DND-41 (cell line): ENCODE measurements at regions not wholly inside any gene's neighbourhood (a gene's known extent, or its start where the extent isn't known, plus 50 kb on each side); places are given as distances from the start of the nearest gene placed in this dataset.
"Not testable (repeated sequence)": the region's sequence is repeated elsewhere in the genome, so short reads cannot be mapped to it uniquely, and the experiment has no call there.

Source experiments
- ATAC-seq: fragments of 200-7000 bp; cut with Tn5 transposase; 3 replicates; pipeline ENCODE4 v1.9.1; 2021; ENCODE audit warnings: low read depth; ENCODE audit not compliant: insufficient read depth
- DNase-seq: peaks from one replicate; pipeline ENCODE4 v3.0.0-alpha.2; 2020
- H2AFZ ChIP-seq: 2 replicates; pipeline ENCODE4 v1.6.0; 2012; ENCODE audit warnings: low read depth, low read length
- H3K27ac ChIP-seq: 2 replicates; pipeline ENCODE4 v1.5.1; 2012; ENCODE audit warnings: low read length, inconsistent platforms
- H3K27me3 ChIP-seq: fragments of 200-600 bp; sonication (generic); 2 replicates; pipeline ENCODE4 v1.6.0; 2012; ENCODE audit warnings: low read length, mild to moderate bottlenecking, inconsistent platforms; ENCODE audit not compliant: insufficient read depth, poor library complexity
- H3K36me3 ChIP-seq: 2 replicates; pipeline ENCODE4 v1.5.1; 2012; ENCODE audit warnings: low read length, inconsistent platforms; ENCODE audit not compliant: insufficient read depth
- H3K4me1 ChIP-seq: 2 replicates; pipeline ENCODE4 v1.5.1; 2012; ENCODE audit warnings: mild to moderate bottlenecking, low read length; ENCODE audit not compliant: insufficient read depth
- H3K4me2 ChIP-seq: 2 replicates; pipeline ENCODE4 v1.6.0; 2012; ENCODE audit warnings: mild to moderate bottlenecking, moderate library complexity, low read length, inconsistent platforms; ENCODE audit not compliant: insufficient read depth
- H3K4me3 ChIP-seq, 2 experiments: fragments of 200-600 bp in 1 of 2; shearing (Covaris generic) in 1 of 2; 2 replicates each; pipeline ENCODE4 v1.5.1; 2012 to 2016; ENCODE audit warnings: inconsistent platforms in 2 of 2, low read length in 2 of 2, mild to moderate bottlenecking in 2 of 2, low read depth in 1 of 2, moderate library complexity in 1 of 2
- H3K79me2 ChIP-seq: 2 replicates; pipeline ENCODE4 v1.6.0; 2012; ENCODE audit warnings: low read length, inconsistent platforms; ENCODE audit not compliant: insufficient read depth
- H3K9ac ChIP-seq: 2 replicates; pipeline ENCODE4 v1.6.0; 2012; ENCODE audit warnings: low read depth, mild to moderate bottlenecking, inconsistent platforms, low read length, moderate library complexity
- H3K9me3 ChIP-seq: 2 replicates; pipeline ENCODE4 v1.5.1; 2012; ENCODE audit warnings: low read length, moderate library complexity, mild to moderate bottlenecking, inconsistent platforms; ENCODE audit not compliant: insufficient read depth, severe bottlenecking
- H4K20me1 ChIP-seq: 2 replicates; pipeline ENCODE4 v1.6.0; 2012; ENCODE audit warnings: low read length; ENCODE audit not compliant: insufficient read depth
- CTCF ChIP-seq: IDR thresholded peaks from 2 replicates; pipeline ENCODE4 v1.5.1; 2012; ENCODE audit warnings: borderline replicate concordance, low read length, moderate library complexity, mild to moderate bottlenecking; ENCODE audit not compliant: poor library complexity, severe bottlenecking; ENCODE audit errors: extremely low read depth
- EZH2 ChIP-seq: IDR thresholded peaks from 3 replicates; pipeline ENCODE4 v1.6.1; 2012; ENCODE audit warnings: borderline replicate concordance, low read depth, mild to moderate bottlenecking, moderate library complexity, low read length, inconsistent platforms; ENCODE audit not compliant: severe bottlenecking

DNA sequence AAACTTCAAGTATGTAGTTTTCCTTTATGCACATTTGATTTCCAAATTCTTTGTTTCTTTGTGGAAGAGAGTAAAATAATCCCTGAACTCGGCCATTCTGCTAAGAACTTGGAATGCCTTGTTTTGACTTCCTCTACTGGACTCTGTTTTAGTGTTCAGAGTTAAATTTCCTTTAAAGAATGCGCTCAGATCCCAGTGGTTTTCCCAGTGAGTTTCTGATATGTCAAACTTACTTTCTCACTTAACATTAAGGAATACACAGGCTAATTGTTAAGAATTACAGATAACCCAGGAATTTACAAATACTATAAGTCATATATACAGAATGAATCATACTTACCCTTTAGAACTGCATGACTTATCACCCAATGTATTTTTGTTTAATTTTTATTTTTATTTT is 1067.6 kb upstream of the CELF2 start:
- H3K36me3 ChIP-seq = no peaks in the 10 kb centered on the region
- no peaks in the 10 kb centered on the region for H3K79me2 ChIP-seq
- no peak overlapping the region for H2AFZ ChIP-seq
- no peak overlapping the region for H3K9ac ChIP-seq
- no peaks in the 10 kb centered on the region for H4K20me1 ChIP-seq
- no peaks in the 10 kb centered on the region for H3K9me3 ChIP-seq
- H3K4me1 ChIP-seq = no peaks in the 10 kb centered on the region
- H3K27me3 ChIP-seq = no peaks in the 10 kb centered on the region
- ATAC-seq (no peak), DNase-seq (no peak)
- no peak overlapping the region for H3K27ac ChIP-seq
- no peak overlapping the region for H3K4me2 ChIP-seq
- H3K4me3 ChIP-seq = no peak overlapping the region
- TF ChIP-seq CTCF (no peak), EZH2 (no peak)

- no peak for TF ChIP-seq EZH2
- TF ChIP-seq CTCF = no peak
- H3K27ac ChIP-seq = no peak overlapping the region
- no peaks in the 10 kb centered on the region for H3K9me3 ChIP-seq
- no peak overlapping the region for H3K9ac ChIP-seq
- H3K4me1 ChIP-seq = no peaks in the 10 kb centered on the region
- no peaks in the 10 kb centered on the region for H3K36me3 ChIP-seq
- no peaks in the 10 kb centered on the region for H4K20me1 ChIP-seq
- H2AFZ ChIP-seq = no peak overlapping the region
- H3K79me2 ChIP-seq = no peaks in the 10 kb centered on the region
- H3K4me2 ChIP-seq = no peak overlapping the region
- no peaks in the 10 kb centered on the region for H3K27me3 ChIP-seq
- no peak for DNase-seq
- ATAC-seq = no peak
- no peak overlapping the region for H3K4me3 ChIP-seq
Measured at GRCh38 chr10:9951481-9952257, 1066.0 kb upstream of the CELF2 start.

DNA sequence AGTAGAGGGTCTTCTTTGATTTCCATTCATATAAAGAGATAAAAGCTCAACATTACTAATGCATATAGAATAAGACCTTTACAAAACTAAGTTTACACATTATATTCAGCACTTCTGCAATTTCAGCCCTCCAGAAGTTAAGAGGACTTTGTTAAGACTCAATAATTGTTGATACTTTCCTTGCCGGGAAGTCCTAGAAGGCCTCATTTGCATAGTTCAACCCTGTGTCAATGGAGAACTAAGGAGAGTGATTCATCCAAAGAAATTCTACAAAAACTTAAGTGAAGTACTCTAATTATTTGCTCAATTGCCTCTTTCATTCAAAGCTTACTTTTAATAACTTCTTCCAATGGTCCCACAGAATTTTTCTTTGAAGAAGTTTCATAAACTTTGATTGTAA is 1060.3 kb upstream of the CELF2 start:
- Histone ChIP-seq H3K27ac (no peak overlapping the region), H3K9ac (no peak overlapping the region), H4K20me1 (no peaks in the 10 kb centered on the region), H3K4me2 (no peak overlapping the region), H3K27me3 (no peaks in the 10 kb centered on the region), H3K4me3 (no peak overlapping the region), H3K4me1 (no peaks in the 10 kb centered on the region), H3K9me3 (no peaks in the 10 kb centered on the region), H3K79me2 (no peaks in the 10 kb centered on the region), H3K36me3 (no peaks in the 10 kb centered on the region), H2AFZ (no peak overlapping the region)
- no peak for ATAC-seq
- TF ChIP-seq CTCF (no peak), EZH2 (no peak)
- DNase-seq = no peak

DNA sequence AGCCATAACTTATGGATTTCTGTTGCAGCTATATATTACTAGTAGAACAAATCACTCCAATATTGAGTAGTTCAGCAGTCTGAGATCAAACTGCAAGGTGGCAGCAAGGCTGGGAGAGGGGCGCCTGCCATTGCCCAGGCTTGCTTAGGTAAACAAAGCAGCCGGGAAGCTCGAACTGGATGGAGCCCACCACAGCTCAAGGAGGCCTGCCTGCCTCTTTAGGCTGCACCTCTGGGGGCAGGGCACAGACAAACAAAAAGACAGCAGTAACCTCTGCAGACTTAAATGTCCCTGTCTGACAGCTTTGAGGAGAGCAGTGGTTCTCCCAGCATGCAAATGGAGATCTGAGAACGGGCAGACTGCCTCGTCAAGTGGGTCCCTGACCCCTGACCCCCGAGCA is 1059.8 kb upstream of the CELF2 start:
- H3K79me2 ChIP-seq, H2AFZ ChIP-seq, H3K9me3 ChIP-seq, H3K36me3 ChIP-seq, DNase-seq, H3K4me1 ChIP-seq, H3K9ac ChIP-seq, H3K27ac ChIP-seq, H3K4me3 ChIP-seq, ATAC-seq, H3K27me3 ChIP-seq, H4K20me1 ChIP-seq, H3K4me2 ChIP-seq: not testable (repeated sequence)
